MCF 10A (cell line): ENCODE measurements at regions not wholly inside any gene's neighbourhood (a gene's known extent, or its start where the extent isn't known, plus 50 kb on each side); places are given as distances from the start of the nearest gene placed in this dataset.

Experiments used
- BruUV-seq: library from RNA; stranded (reverse); fragments of 400-500 nt; replicated peaks from 2 replicates; lab custom pipeline; 2021; lab: Mats Ljungman, UMichigan
- CTCF ChIA-PET: fragments of 300-600 bp; sonication (Branson Sonifier 250); formaldehyde crosslinking; extraction: SDS; loops from one replicate; lab custom pipeline; 2021; ENCODE audit warnings: antibody characterized with exemption, inconsistent platforms; lab: Yijun Ruan, JAX
- POLR2A ChIA-PET: fragments of 300-600, 350-650 bp; sonication (Branson Sonifier 250); formaldehyde crosslinking; extraction: SDS; loops from one replicate; lab custom pipeline; 2020; ENCODE audit warnings: antibody characterized with exemption, inconsistent platforms; lab: Yijun Ruan, JAX
- DNase-seq: peaks from one replicate; pipeline ENCODE4 v3.0.0-alpha.2; 2018; ENCODE audit not compliant: unreplicated experiment
- H3K27ac Mint-ChIP-seq: one replicate; pipeline ENCODE4 v1.8.0; 2022; ENCODE audit warnings: mild to moderate bottlenecking, low read depth, mixed read lengths; ENCODE audit not compliant: unreplicated experiment
- H3K27me3 Mint-ChIP-seq: one replicate; pipeline ENCODE4 v1.8.0; 2022; ENCODE audit warnings: mixed read lengths; ENCODE audit not compliant: insufficient read depth, unreplicated experiment
- H3K36me3 Mint-ChIP-seq: one replicate; pipeline ENCODE4 v1.8.0; 2022; ENCODE audit warnings: mild to moderate bottlenecking, moderate library complexity, mixed read lengths; ENCODE audit not compliant: insufficient read depth, unreplicated experiment
- H3K4me1 Mint-ChIP-seq: one replicate; pipeline ENCODE4 v1.8.0; 2022; ENCODE audit warnings: mixed read lengths; ENCODE audit not compliant: insufficient read depth, unreplicated experiment
- H3K4me3 Mint-ChIP-seq: one replicate; pipeline ENCODE4 v1.8.0; 2022; ENCODE audit warnings: mild to moderate bottlenecking, moderate library complexity, mixed read lengths; ENCODE audit not compliant: unreplicated experiment
- H3K9me3 Mint-ChIP-seq: one replicate; pipeline ENCODE4 v1.8.0; 2022; ENCODE audit warnings: mixed read lengths; ENCODE audit not compliant: unreplicated experiment
- intact Hi-C: fragments of 100-400 bp; cut with micrococcal nuclease; formaldehyde crosslinking; loops from 2 replicates; pipeline ENCODE4 v1.14.1; 2022
- TF ChIP-seq, protein P1 (sequence below): fragments of 200-600 bp; IDR thresholded peaks from one replicate; pipeline ENCODE4 v1.8.0; 2022; ENCODE audit warnings: antibody characterized with exemption, mild to moderate bottlenecking; ENCODE audit not compliant: unreplicated experiment

DNA sequence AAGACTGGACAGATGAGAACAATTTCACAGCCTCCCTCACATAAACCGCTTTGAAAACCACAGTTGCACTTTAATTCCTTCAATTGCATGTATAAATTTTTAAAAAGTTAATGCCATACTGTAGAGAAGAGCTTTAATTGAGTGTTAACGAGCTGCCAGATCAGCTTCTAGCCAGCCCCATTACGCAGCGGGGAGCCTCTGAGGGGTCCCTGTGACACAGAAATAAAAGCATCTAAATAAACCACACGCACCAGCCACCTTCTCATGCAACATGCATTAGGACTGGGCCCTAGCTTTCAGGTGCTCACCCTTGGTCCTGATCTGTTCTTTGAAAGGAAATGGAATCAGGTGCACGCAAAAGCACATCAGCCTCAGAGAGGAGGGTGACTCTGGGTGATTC is 111.7 kb downstream of the SPATA19 start:
- TF ChIP-seq, protein P1, sequence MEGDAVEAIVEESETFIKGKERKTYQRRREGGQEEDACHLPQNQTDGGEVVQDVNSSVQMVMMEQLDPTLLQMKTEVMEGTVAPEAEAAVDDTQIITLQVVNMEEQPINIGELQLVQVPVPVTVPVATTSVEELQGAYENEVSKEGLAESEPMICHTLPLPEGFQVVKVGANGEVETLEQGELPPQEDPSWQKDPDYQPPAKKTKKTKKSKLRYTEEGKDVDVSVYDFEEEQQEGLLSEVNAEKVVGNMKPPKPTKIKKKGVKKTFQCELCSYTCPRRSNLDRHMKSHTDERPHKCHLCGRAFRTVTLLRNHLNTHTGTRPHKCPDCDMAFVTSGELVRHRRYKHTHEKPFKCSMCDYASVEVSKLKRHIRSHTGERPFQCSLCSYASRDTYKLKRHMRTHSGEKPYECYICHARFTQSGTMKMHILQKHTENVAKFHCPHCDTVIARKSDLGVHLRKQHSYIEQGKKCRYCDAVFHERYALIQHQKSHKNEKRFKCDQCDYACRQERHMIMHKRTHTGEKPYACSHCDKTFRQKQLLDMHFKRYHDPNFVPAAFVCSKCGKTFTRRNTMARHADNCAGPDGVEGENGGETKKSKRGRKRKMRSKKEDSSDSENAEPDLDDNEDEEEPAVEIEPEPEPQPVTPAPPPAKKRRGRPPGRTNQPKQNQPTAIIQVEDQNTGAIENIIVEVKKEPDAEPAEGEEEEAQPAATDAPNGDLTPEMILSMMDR, result no peak
- Mint-ChIP-seq H3K4me3 (no peak overlapping the region), H3K9me3 (peaks cover 16% of the 10 kb centered on the region), H3K4me1 (no peaks in the 10 kb centered on the region), H3K27ac (no peak overlapping the region), H3K27me3 (peaks cover 18% of the 10 kb centered on the region), H3K36me3 (no peaks in the 10 kb centered on the region)
- no TSS peak for BruUV-seq
- ChIA-PET POLR2A (no interaction called here), CTCF (no interaction called here)
- intact Hi-C loops, result no loop called here
- no peak for DNase-seq

DNA sequence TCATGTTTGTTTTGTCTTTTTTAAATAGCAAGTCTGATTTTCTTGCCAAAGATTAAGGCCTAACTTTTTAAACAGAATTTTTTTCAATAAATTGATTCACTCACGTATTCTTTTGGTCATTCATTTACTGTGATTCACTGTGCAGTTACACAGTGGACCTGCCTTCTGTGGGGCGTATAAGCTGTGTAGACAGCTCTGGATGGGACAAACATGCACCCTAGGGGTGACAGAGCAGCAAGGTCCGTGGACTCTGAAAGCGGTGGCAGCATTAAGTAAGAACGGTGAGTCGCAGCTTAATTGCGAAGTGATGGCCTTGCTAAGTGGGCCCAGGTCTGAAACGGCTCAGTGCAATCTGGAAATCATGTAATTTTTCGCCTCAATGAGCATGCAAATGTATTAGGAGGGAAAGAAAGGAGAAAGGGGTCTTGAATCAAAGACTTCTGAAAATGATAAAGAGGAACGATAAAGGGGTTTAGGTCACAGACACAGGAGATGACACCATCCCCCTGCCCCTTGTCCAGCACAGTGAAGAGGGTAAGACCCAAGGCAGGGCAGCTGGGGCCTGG is 113.1 kb downstream of the SPATA19 start:
- no peak for DNase-seq
- Mint-ChIP-seq H3K27ac (no peak overlapping the region), H3K4me1 (no peaks in the 10 kb centered on the region), H3K4me3 (no peak overlapping the region), H3K27me3 (peaks cover 18% of the 10 kb centered on the region), H3K36me3 (no peaks in the 10 kb centered on the region), H3K9me3 (peaks cover 16% of the 10 kb centered on the region)
- BruUV-seq, result no TSS peak
- TF ChIP-seq, protein P1, result no peak
- CTCF ChIA-PET, result interaction anchor here (0.7 kb wide), 1 partner anchor 59 kb away, joined by 3 read pairs; no protein-coding TSS in a partner anchor
- POLR2A ChIA-PET, result interaction anchor here (0.7 kb wide), 1 partner anchor 13 kb away, joined by 4 read pairs; no protein-coding TSS in a partner anchor
- intact Hi-C loops, result no loop called here

DNA sequence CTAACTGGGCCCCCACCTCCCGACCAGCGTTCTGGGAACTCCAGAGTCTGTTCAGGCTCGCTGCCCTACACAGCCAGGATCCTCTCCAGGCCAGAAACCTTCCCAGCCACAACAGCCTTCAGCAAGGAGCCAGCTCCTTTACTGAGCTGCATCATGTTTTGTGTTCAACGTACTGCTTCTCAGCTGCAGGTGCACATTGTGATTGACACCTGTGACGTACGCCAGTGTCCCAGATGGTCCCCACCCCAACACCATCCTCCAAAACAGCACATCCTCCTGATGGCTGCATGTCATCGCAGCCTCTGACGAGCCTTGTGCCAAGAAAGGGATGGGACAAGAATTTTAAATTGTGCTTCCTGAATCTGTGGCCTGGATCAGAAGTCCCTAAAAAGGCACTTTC is 117.5 kb downstream of the SPATA19 start:
- TF ChIP-seq, protein P1, result no peak
- Mint-ChIP-seq H3K27ac (no peak overlapping the region), H3K36me3 (no peaks in the 10 kb centered on the region), H3K27me3 (peaks cover 14% of the 10 kb centered on the region), H3K9me3 (peaks cover 8% of the 10 kb centered on the region), H3K4me3 (no peak overlapping the region), H3K4me1 (no peaks in the 10 kb centered on the region)
- intact Hi-C loops, result no loop called here
- DNase-seq, result no peak
- CTCF ChIA-PET, result interaction anchor here (0.9 kb wide), 1 partner anchor 35 kb away, joined by 3 read pairs; no protein-coding TSS in a partner anchor
- no TSS peak for BruUV-seq
- POLR2A ChIA-PET, result no interaction called here

DNA sequence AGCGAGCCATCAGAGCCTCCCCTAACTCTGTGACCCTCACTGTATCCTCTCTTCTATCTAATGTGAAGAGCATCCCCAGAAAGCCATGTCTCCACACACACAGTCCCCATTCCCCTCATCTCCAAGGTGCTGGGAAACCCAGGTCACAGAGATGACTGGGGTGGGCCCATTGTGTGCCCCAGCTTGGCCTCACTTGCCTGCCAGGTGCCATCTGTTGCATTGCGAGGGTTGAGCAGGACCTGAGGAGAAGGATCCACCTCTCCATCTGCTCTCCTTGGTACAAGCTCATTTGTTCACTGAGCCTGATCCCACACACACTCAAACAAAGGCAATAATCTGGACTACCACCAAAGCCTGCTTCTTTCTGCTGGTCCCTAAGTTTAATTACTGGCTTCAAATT is 118.8 kb downstream of the SPATA19 start:
- BruUV-seq, result no TSS peak

More for the DNA sequence above, 118.8 kb downstream of the SPATA19 start:
- H3K36me3 Mint-ChIP-seq, result no peaks in the 10 kb centered on the region
- TF ChIP-seq, protein P1, result no peak
- peaks cover 1% of the 10 kb centered on the region for H3K27me3 Mint-ChIP-seq
- intact Hi-C loops, result no loop called here
- POLR2A ChIA-PET, result no interaction called here
- CTCF ChIA-PET, result no interaction called here
- peaks cover 8% of the 10 kb centered on the region for H3K9me3 Mint-ChIP-seq
- H3K4me3 Mint-ChIP-seq, result no peak overlapping the region
- H3K4me1 Mint-ChIP-seq, result no peaks in the 10 kb centered on the region
- no peak for DNase-seq
- H3K27ac Mint-ChIP-seq, result no peak overlapping the region
